HG03280 (cell line): ENCODE measurements at regions not wholly inside any gene's neighbourhood (a gene's known extent, or its start where the extent isn't known, plus 50 kb on each side); places are given as distances from the start of the nearest gene placed in this dataset.

Experiments used
- ATAC-seq: cut with Tn5 transposase; IDR thresholded peaks from one replicate; pipeline ENCODE4 v1.9.1; 2021; ENCODE audit warnings: mild to moderate bottlenecking, moderate library complexity; ENCODE audit not compliant: unreplicated experiment

GRCh38 chr13:40398065-40398464, 268.4 kb downstream of the FOXO1 start:
- no peak for ATAC-seq

- ATAC-seq: no peak
These were observed 266.7 kb downstream of the FOXO1 start for GRCh38 chr13:40399756-40400155.

GRCh38 chr13:40401911-40402776, 264.3 kb downstream of the FOXO1 start:
- peak; percentile 63 for ATAC-seq

- ATAC-seq: no peak
These were observed 263.5 kb downstream of the FOXO1 start for GRCh38 chr13:40402931-40403431.

- ATAC-seq: no peak
These were observed 262.8 kb downstream of the FOXO1 start for GRCh38 chr13:40403509-40404241.

- ATAC-seq: no peak
These were observed 262.0 kb downstream of the FOXO1 start for GRCh38 chr13:40404407-40404806.

GRCh38 chr13:40404967-40405716, 261.3 kb downstream of the FOXO1 start:
- ATAC-seq: no peak

GRCh38 chr13:40406405-40407120, 259.9 kb downstream of the FOXO1 start:
- no peak for ATAC-seq

GRCh38 chr13:40407567-40407966, 258.9 kb downstream of the FOXO1 start:
- ATAC-seq: no peak

- no peak for ATAC-seq
These were observed 257.8 kb downstream of the FOXO1 start for GRCh38 chr13:40408602-40409001.

GRCh38 chr13:40409278-40409677, 257.2 kb downstream of the FOXO1 start:
- no peak for ATAC-seq

GRCh38 chr13:40410315-40410714, 256.1 kb downstream of the FOXO1 start:
- no peak for ATAC-seq

- ATAC-seq: no peak
These were observed 246.2 kb downstream of the FOXO1 start for GRCh38 chr13:40420160-40420740.

- ATAC-seq: no peak
These were observed 243.7 kb downstream of the FOXO1 start for GRCh38 chr13:40422588-40423235.

- ATAC-seq: no peak
These were observed 238.1 kb downstream of the FOXO1 start for GRCh38 chr13:40428354-40428753.

GRCh38 chr13:40429706-40430545, 236.5 kb downstream of the FOXO1 start:
- ATAC-seq: no peak

- no peak for ATAC-seq
These were observed 234.1 kb downstream of the FOXO1 start for GRCh38 chr13:40432018-40432978.

GRCh38 chr13:40433001-40433400, 233.4 kb downstream of the FOXO1 start:
- ATAC-seq: no peak
